GM18502 (cell line): ENCODE measurements at regions not wholly inside any gene's neighbourhood (a gene's known extent, or its start where the extent isn't known, plus 50 kb on each side); places are given as distances from the start of the nearest gene placed in this dataset.

Experiments
- ATAC-seq: cut with Tn5 transposase; IDR thresholded peaks from one replicate; pipeline ENCODE4 v1.9.1; 2021; ENCODE audit warnings: mild to moderate bottlenecking; ENCODE audit not compliant: unreplicated experiment, poor library complexity

- ATAC-seq: no peak
These were observed 146.9 kb downstream of the TFEC start for GRCh38 chr7:115883629-115884028.

DNA sequence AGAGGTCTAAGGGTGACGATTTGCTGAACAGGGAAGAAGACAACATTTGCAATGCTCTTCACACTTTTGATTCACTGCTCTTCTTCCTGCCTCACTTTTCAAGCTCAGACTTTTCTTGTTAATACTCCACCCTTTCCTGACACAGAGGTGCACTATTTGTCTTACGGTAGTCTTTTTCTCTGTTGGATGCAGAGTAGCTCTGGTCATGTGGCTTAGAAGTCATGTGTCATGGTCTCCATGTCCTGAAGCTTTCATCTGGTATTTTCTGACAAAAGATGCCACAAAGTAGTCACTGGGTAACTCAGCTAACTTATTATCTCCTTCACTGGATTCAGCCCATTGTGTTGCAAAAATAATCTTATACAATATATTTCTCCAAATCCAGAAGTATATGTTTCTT lies 149.1 kb downstream of the TFEC start:
- no peak for ATAC-seq

DNA sequence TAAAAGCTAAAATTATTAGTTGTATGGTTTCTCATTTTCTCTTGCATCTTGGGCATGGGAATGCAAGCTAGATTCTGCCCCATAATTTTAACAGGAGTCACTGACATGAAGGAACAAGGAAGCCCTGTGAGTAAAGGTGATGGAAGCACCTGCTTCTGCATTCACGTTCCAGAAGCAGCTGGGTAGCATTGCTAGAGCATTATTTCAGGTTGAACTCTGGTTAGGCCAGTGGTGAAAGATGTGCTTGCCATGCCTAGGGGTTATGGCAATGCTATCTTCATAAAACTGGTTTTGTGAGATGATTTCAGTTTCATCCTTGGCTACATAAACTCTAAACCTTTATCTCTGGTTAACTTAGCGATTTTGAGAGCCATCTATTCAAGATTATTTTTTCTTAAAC lies 151.4 kb downstream of the TFEC start:
- ATAC-seq: no peak

DNA sequence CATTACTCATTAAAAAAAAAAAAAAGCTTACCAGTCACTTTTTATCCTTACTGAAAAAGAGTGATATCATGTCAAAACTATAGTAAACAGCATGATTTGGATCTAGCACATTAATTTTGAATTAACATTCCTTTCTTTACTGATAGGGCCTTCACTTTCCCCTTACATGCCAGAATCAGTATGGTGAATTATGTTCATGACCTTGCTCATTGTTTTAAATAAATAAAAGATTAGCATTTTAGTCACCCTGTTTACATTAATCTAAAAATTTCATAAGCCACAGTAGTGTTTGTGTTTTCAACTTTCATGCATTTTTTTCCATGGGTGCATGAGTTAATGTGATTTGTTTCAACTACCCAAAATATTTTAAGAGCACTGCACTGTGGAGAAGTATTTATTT lies 160.8 kb downstream of the TFEC start:
- ATAC-seq: no peak

- ATAC-seq: no peak
These were observed 161.4 kb downstream of the TFEC start for GRCh38 chr7:115869190-115869589.

GRCh38 chr7:115868369-115868768 lies 162.2 kb downstream of the TFEC start:
- ATAC-seq: no peak

- no peak for ATAC-seq
These were observed 166.5 kb downstream of the TFEC start for GRCh38 chr7:115864082-115864481.

DNA sequence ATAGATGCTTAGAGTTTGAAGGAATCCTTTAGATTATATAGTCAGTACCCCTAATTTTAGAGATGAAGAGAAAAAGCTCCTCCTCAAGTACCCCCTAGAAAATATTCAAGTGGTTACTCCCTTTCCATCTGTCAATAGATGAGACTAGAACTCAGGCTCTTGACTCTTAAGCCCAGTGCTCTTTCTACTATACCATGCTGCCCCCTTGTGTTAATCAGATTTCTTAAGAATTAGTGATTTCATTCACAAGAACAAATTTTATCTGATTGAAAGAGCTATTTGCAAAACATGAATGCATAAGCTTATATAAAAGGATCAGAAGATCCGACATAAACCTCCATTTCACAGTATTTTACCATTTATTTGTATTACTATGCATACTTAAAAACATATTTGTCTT lies 179.3 kb downstream of the TFEC start:
- ATAC-seq: no peak

DNA sequence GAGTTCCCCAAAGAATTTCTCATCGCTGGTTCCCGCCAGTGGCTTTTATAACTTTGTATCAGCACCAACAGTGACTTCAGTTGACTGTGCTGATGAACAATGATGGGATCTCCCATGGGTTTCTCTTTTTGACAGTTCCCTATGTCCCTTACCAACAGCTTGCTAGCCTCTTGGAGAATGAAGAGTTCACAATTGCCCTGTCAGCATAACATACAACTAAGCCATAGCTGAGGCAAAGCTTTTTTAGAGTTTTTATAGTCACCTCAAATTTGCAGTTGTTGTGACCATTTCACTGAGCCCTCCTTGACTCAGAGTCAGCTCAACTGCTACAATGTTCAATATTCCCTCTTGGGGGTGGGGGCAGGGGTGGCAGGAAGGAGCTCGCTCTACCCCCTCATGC lies 179.8 kb downstream of the TFEC start:
- no peak for ATAC-seq

DNA sequence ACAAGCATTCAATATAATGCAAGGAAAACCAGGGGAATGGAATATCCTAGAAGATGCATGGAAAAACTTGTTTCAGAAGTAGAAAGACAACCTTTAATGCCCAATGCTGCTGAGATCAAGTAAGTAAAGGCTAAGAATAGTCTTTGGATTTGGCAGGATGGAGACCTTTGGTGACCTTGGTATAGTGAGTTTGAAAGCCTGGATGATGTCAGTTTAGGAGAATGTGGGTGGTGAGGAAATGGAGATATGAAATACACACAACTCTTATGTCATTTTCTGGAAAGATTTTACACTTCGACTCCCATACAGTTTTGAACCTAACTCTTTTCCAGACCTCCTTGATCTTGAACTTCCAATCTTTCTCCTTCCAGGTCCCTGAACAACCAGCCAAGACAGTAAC lies 185.7 kb downstream of the TFEC start:
- no peak for ATAC-seq

GRCh38 chr7:115840702-115841101 lies 189.9 kb downstream of the TFEC start:
- ATAC-seq: no peak

- ATAC-seq: no peak
These were observed 191.7 kb downstream of the TFEC start for GRCh38 chr7:115838829-115839228.

- no peak for ATAC-seq
These were observed 199.2 kb downstream of the TFEC start for GRCh38 chr7:115831371-115831770.

DNA sequence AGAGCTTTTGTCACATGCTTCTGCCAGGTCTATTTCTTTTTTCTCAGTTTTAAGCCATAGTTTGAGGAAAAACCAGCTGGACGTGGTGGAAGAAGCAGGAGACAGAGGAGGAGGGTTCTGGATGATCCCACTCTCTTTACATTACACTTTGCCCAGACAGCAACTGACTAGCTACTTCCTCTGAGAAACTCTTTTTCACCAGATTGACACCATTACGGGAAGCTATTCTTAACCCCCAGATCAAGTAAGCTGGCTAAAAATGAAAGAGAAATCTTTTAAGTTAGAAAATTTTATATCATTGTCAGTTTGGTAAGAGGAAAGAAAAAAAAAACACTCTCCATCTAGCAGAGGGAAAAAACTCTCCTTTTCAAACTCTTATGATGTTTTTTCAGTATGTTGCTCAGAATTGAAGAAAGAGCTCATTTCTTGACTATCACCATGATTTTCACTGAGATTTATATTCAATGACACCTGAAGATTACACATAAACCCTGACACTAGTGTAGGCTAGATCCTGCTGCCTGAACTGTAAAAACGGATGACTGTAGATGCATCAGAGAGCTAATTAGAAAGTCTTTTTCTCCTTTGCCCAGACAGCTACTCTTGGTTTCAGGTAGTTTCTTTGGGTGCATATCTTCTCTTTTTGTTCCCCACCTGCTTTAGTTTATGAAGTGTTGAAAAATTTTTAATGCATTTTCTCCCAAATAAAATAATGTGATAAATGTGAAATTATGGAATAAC lies 203.1 kb downstream of the TFEC start:
- ATAC-seq: no peak

- ATAC-seq: no peak
These were observed 205.0 kb downstream of the TFEC start for GRCh38 chr7:115825456-115826115.

GRCh38 chr7:115822801-115823200 lies 207.8 kb downstream of the TFEC start:
- ATAC-seq: no peak

GRCh38 chr7:115822380-115822779 lies 208.2 kb downstream of the TFEC start:
- ATAC-seq: no peak

- no peak for ATAC-seq
These were observed 214.1 kb downstream of the TFEC start for GRCh38 chr7:115816318-115816974.

DNA sequence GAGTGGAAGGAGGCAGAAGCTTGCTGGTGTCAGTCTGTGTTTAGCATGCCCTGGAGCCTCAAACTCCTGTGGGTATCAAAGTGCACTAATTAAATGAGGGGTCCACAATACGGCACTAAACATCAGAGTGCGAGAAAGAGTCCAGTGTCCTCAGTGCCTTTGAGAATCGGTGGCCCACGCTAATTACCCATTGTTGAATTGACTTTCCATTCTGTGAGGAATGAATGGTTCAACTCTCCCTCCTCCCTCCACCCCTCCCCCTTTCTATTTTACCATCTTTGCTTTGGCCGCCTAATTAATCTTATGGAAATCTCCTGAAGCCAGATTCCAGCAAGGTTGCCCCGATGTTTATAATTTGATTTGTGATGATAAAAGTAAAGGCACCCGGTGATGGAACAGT lies 217.8 kb downstream of the TFEC start:
- ATAC-seq: no peak

- no peak for ATAC-seq
These were observed 225.1 kb downstream of the TFEC start for GRCh38 chr7:115805458-115805857.

DNA sequence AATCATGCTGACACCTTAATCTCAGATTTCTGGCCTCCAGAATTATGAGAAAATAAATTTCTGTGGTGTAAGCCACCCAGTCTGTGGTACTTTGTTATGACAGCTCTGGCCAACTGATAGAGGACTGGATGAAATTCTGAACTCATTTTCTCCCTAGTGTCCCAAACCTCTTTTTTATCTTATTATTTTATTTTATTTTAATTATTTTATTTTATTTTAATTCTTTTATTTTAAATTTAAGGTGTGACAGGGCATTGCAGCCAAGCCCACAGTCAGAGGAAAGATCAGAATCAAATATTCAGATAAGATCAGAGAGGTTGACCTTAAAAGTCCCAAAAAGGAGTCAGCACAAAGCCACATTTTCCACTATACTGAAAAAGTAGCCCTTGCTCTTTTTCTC lies 228.1 kb downstream of the TFEC start:
- no peak for ATAC-seq

GRCh38 chr7:115799430-115799829 lies 231.1 kb downstream of the TFEC start:
- no peak for ATAC-seq
